Stomach (tissue), 4 donors: ENCODE measurements at regions not wholly inside any gene's neighbourhood (a gene's known extent, or its start where the extent isn't known, plus 50 kb on each side); places are given as distances from the start of the nearest gene placed in this dataset.

Experiments used
- POLR2A ChIP-seq, 4 donors: fragments of 450-650 bp; IDR thresholded peaks; one replicate each; pipeline ENCODE4 v1.6.1; 2016; ENCODE audit warnings: antibody characterized with exemption in 4 of 4, control low read depth in 2 of 4, mild to moderate bottlenecking in 1 of 4, moderate library complexity in 1 of 4
- TF ChIP-seq, protein P1 (sequence below), 7 experiments: fragments of 450-650 bp in 4 of 7; fragments of 200-600 bp in 3 of 7; sonication (generic) in 3 of 7; IDR thresholded peaks; one replicate each; pipeline ENCODE4 v1.5.1; 2016 to 2019; ENCODE audit warnings: antibody characterized with exemption in 7 of 7, control low read depth in 2 of 7, mild to moderate bottlenecking in 1 of 7

DNA sequence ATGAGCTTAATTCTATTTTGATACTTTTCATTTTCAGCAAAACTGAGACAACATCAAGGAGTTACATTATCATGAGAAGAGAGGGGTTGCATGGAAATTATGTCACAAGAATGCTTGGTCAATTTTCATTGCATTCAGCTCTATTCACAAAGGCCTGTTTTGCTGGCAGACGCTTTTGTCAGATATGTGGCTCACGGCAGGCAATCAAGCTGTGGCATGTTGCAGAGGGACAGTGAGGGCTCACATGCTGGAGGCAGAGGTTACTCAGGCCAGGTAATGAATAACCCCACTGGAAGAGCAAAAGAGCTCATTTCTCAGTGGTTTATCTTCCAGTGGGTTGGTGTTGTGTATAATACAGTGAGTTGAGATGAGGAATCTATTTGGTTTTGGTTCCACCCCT lies 98.7 kb upstream of the RBFOX1 start:
- TF ChIP-seq, protein P1, sequence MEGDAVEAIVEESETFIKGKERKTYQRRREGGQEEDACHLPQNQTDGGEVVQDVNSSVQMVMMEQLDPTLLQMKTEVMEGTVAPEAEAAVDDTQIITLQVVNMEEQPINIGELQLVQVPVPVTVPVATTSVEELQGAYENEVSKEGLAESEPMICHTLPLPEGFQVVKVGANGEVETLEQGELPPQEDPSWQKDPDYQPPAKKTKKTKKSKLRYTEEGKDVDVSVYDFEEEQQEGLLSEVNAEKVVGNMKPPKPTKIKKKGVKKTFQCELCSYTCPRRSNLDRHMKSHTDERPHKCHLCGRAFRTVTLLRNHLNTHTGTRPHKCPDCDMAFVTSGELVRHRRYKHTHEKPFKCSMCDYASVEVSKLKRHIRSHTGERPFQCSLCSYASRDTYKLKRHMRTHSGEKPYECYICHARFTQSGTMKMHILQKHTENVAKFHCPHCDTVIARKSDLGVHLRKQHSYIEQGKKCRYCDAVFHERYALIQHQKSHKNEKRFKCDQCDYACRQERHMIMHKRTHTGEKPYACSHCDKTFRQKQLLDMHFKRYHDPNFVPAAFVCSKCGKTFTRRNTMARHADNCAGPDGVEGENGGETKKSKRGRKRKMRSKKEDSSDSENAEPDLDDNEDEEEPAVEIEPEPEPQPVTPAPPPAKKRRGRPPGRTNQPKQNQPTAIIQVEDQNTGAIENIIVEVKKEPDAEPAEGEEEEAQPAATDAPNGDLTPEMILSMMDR (IDR thresholded peaks at IDR 0.05), result no peak
- no peak for TF ChIP-seq POLR2A (IDR thresholded peaks at IDR 0.05)
